GM11168 (cell line): ENCODE measurements at regions not wholly inside any gene's neighbourhood (a gene's known extent, or its start where the extent isn't known, plus 50 kb on each side); places are given as distances from the start of the nearest gene placed in this dataset.

ENCODE experiments used
- in situ Hi-C: fragments of 300-500 bp; cut with MboI; formaldehyde crosslinking; loops from one replicate; pipeline ENCODE4 v1.12.0; 2022; ENCODE audit warnings: low sequenced_read_pairs; ENCODE audit not compliant: unreplicated experiment

DNA sequence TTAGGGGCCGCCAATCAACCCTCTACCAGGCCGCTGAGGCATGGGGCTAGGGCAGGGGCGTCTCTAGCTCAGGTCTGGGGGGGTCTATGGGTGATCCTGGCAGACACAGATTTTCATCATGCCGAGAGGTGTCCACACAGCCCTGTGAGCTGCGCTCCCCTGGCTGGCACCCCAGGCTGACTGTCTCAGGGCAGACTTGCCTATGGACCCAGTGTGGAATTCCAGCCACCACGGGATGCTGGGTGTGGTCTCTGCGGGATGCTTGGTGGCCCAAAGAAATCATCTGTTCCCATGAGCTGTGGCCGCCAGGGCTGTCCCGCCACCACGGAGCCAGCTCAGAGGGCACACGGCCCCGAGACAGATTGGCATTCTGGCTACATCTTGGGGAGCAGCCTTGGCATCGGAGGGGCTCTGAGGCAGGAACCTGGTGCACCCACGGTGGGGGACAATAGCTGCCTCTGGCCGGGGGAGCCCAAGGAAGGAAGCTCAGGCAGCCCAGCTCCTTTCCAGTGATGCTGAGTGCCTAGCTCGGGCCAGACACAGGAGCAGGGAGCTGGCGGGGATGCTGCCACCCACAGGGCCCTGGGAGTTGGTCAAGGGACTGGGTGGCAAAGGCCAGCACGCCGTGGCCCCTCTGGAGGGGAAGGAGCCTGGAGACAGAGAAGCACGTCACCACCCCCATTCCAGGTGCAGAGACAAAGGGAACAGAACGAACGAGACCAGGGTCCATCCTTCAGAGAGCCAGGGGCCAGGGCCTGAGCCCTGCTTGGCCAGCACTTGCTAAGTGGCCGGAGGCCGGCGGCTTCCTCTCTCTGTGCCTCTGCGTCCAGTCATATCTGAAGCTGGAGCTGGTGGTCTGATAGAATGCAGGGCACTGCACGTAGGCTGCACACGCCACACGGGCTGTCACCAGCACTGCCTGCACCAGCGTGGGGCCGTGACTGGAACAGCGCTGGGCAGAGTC lies 64.4 kb upstream of the FGF3 start:
- in situ Hi-C loops, result no loop called here

- in situ Hi-C loops, result no loop called here
Measured at GRCh38 chr11:69884286-69884685, 65.1 kb upstream of the FGF3 start.

- in situ Hi-C loops, result no loop called here
Measured at GRCh38 chr11:69884751-69885150, 65.5 kb upstream of the FGF3 start.

DNA sequence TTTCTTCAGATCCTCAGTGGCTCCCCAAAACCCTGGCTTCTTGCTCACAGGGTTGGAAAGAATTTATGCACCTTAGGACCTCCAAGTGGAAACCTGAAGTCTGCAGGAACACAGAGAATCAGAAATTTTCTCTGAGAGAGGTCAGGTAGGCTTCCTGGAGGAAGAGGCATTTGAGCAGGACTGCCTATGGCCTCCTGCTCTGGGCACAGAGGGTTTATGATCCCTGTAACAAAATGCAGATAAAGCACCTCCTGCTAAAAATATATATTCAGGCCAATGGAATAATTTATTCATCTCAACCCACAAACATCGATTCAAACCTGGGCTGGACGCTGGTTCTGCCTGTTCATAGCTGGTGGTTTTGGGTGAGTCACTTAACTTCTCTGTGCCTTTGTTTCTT lies 68.1 kb upstream of the FGF3 start:
- in situ Hi-C loops, result no loop called here

DNA sequence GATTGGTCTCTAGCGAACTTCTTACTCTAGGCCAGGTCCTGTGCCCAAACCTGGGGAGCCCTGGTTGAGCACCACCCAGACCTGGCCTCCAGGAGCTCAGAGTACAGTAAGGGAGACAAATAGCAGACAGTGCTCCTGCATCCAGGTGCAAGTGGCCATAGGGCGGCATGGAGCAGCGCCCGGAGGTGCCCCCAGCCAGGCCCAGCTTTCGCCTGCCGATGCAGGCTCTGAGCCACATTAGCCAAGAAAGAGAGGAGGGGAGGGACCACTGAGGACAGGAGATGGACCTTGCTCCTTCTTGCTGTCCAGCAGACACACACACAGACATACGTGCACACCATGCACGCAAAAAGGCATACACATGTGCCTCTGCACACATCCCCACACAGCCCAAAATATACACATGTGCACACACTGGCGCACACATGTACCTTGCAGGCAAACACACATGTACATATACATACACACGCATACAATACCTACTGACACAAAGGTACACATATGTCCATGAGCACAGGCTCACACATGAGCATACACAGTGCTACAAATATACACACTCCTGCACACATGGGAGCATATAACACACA lies 68.7 kb upstream of the FGF3 start:
- in situ Hi-C loops, result no loop called here

- in situ Hi-C loops, result no loop called here
Measured at GRCh38 chr11:69888483-69889181, 69.4 kb upstream of the FGF3 start.

DNA sequence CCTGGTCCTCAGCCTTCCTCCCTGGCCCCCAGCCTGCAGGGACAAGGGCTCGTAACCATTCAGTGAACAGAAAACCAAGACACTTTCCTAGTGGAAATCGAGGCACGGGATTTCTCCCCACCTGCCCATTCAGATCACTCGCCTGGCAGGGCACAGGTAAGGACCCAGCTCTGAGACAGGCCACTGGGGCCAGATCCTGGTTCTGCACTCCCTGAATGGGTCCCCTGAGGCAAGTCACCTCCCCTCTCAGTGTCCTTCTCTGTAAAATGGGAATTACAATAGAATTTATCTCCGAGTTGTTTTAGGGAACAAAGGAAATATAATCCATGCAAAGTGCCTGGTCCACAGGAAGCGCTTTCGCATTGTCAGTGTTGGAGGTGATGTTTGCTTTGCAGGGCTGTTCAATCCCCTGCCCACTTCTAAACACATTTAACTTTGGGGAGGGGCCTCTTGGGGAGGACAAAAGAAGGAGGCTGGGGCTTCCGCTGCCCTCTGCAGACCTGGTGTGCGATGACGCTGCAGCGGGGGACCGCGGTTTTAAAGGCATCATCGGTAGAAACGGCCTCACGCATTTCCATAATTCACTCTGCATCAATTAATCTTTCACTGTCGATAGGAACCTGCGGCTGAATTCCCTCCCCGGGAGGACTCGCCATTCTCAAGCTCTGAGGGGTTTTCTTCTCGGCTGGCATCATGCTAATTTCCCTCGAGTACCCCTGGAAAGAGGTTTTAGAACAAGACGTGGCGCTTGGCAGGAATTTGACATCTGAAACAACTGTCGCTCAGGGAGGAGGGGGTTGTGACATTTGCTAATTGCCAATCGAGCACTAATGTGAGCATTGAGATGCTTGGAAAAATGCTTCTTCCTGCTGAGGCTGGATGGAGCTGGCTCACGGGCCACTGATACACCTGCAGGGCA lies 70.4 kb upstream of the FGF3 start:
- in situ Hi-C loops, result no loop called here

DNA sequence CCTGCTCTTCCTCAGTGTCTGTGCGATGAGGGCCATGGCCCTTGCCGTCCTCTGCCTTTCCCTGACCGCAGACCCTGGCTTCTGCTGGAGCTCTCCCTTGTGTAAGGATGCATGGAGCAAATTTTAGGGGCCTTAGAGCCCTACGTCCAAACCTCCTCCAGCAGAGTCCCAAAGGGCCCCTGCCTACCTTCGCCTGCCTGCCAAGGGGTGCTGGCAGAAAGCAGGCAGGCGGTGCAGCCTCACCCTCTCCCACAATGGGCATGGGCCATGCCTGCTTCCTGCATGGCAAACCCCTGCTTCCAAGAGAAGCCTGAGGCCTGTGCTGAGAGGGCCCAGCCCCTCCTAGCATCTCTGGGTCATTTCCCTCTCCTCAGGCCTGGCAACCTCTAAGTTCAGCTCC lies 71.3 kb upstream of the FGF3 start:
- in situ Hi-C loops, result no loop called here

DNA sequence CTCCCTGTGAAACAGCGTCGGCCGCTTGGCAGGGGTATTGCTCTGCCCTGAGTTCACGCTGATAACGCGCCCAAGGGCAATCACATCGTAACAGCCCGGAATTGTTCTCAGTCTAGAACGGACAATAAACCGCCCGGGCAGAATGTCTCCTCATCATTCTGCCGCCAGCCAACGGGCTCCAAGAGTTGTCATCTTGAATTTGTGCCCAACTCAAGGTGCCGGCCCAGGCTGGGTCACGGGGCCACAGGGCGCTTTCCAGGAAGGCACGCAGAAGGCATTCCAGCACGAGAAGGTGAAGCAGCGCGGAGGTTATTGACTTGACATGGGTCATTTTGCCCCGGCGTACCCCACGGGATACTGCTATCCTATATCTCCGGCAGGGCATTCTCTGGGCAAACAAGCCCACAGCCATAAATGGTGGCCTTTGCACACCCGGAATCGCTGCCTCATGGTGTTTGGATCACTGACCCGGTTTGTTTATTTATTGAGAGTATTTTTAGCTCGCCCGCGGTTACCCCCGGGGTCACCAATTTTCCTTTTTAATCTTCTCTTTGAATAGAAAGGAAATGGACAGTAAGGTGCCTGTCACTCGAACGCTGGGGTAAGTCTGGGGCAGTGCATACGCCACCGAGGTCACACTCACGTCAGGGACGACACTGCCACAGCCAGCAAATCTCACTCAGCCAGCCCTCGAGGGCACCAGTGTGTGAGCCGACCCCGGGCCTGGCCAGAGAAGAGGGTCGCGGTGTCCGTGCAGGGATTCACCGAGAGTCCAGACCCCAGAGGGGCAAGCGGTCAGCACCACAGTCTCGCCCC lies 72.4 kb upstream of the FGF3 start:
- in situ Hi-C loops, result no loop called here

DNA sequence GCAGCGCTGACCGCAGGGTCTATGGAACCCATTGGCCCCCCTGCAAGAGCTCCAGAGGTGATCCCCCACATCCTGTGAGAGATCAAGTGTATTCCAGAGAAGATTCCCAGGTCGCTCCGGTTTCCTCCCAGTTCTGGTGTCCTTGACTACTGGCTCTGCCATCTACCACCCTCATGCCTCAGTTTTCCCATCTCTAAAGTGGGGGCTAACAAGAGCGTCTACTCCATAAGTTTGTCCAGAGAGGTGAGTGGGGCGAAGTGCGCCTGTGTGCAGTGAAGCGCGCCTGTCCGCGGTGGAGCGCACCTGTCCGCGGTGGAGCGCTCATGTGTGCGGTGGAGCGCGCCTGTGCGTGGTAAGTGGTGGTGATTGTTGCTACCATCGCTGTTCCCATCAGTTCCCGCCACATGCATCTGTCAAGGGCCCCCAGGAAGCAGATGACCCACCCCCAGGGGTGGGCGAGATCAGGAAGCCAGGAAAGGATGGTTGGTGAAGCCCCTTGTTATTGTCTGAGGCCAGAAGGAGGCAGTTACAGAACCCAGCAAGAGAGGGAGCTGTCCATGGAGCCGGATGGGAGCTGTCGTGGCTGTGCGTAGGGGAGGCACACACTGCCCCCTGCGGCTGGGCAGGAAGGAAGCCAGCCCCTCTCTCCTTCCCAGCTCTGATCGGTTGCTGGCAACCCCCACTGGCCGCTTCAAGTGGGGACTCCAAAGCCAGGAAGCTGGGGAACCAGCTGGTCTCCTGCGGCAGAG lies 73.2 kb upstream of the FGF3 start:
- in situ Hi-C loops, result no loop called here

GRCh38 chr11:69892986-69893555 lies 73.9 kb upstream of the FGF3 start:
- in situ Hi-C loops, result no loop called here

GRCh38 chr11:69893631-69894030 lies 74.4 kb upstream of the FGF3 start:
- in situ Hi-C loops, result no loop called here

- in situ Hi-C loops, result no loop called here
Measured at GRCh38 chr11:69894181-69894611, 75.0 kb upstream of the FGF3 start.

GRCh38 chr11:69894648-69895047 lies 75.4 kb upstream of the FGF3 start:
- in situ Hi-C loops, result no loop called here

DNA sequence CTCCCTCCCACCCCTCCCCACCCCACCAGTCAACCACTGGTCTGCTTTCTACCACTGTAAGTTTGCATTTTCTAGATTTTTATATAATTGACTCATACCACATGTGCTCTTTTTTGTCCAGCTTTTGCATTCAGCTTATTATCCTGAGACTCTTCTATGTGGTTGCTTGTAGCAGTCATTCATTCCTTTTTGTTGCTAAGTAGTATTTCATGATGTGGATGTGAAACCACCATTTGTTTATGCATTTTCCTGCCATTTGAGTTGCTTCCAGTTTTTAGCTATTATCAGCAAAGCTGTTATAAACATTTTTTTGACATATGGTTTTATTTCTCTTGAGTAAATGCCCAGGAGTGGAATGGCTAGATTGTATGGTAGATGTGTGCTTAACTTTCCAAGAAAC lies 77.0 kb upstream of the FGF3 start:
- in situ Hi-C loops, result no loop called here

DNA sequence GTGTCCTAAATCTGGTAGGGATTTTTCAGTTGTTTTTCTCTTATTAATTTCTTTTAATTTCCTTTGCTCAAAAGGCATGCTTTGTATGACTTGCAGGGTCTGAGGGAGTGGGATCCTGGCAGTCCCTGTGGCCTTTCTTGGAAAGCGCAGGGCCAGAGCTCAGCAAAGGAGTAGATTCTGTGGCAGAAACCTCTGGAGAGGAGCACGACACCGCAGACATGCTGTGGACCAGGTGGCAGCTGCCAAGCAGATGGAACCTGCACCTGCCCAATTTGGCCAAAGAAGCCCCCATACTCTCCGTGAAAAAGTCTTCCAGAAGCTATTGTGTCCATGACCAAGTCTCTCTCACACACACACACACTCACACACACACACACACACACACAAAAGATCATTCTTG lies 78.9 kb upstream of the FGF3 start:
- in situ Hi-C loops, result no loop called here

- in situ Hi-C loops, result loop anchor here (25.0 kb wide), 1 partner anchor 537 kb away; no protein-coding TSS in a partner anchor
Measured at GRCh38 chr11:69899957-69900821, 81.0 kb upstream of the FGF3 start.
